ENCODE measurements at regions not wholly inside any gene's neighbourhood (a gene's known extent, or its start where the extent isn't known, plus 50 kb on each side); places are given as distances from the start of the nearest gene placed in this dataset.

- Mint-ChIP-seq H3K9me3 (ENCODE audit: unreplicated experiment) (no peaks in the 10 kb centered on the region), H3K27me3 (ENCODE audit: insufficient read depth, unreplicated experiment) (peaks cover 20% of the 10 kb centered on the region), H3K27ac (ENCODE audit: unreplicated experiment) (no peak overlapping the region), H3K4me1 (ENCODE audit: low read depth, unreplicated experiment) (no peaks in the 10 kb centered on the region), H3K4me3 (ENCODE audit: unreplicated experiment) (no peak overlapping the region), H3K36me3 (ENCODE audit: insufficient read depth, unreplicated experiment) (no peaks in the 10 kb centered on the region)
- Histone ChIP-seq H3K4me3 (ENCODE audit: low read depth, low read length) (no peak overlapping the region), H3K4me1 (no peaks in the 10 kb centered on the region), H3K9me3 (no peaks in the 10 kb centered on the region), H3K27me3 (replicated peaks; ENCODE audit: control insufficient read depth, insufficient read depth, low read length) (no peaks in the 10 kb centered on the region), H3K36me3 (ENCODE audit: control insufficient read depth, insufficient read depth, low read length) (no peaks in the 10 kb centered on the region)
- intact Hi-C loops (cut with micrococcal nuclease; ENCODE audit: unreplicated experiment): no loop called here
- no TSS peak for BruUV-seq (replicated peaks)
- POLR2A ChIA-PET: no interaction called here
- TF ChIP-seq, protein P1, sequence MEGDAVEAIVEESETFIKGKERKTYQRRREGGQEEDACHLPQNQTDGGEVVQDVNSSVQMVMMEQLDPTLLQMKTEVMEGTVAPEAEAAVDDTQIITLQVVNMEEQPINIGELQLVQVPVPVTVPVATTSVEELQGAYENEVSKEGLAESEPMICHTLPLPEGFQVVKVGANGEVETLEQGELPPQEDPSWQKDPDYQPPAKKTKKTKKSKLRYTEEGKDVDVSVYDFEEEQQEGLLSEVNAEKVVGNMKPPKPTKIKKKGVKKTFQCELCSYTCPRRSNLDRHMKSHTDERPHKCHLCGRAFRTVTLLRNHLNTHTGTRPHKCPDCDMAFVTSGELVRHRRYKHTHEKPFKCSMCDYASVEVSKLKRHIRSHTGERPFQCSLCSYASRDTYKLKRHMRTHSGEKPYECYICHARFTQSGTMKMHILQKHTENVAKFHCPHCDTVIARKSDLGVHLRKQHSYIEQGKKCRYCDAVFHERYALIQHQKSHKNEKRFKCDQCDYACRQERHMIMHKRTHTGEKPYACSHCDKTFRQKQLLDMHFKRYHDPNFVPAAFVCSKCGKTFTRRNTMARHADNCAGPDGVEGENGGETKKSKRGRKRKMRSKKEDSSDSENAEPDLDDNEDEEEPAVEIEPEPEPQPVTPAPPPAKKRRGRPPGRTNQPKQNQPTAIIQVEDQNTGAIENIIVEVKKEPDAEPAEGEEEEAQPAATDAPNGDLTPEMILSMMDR (IDR thresholded peaks at IDR 0.05; ENCODE audit: insufficient read depth in 1 of 2, low read depth in 1 of 2, low read length in 1 of 2, severe bottlenecking in 1 of 2, unreplicated experiment in 1 of 2): no peak
- CTCF ChIA-PET: no interaction called here
- no peak for DNase-seq
Observed at GRCh38 chr2:57542081-57542480, 504.5 kb upstream of the VRK2 start.

DNA sequence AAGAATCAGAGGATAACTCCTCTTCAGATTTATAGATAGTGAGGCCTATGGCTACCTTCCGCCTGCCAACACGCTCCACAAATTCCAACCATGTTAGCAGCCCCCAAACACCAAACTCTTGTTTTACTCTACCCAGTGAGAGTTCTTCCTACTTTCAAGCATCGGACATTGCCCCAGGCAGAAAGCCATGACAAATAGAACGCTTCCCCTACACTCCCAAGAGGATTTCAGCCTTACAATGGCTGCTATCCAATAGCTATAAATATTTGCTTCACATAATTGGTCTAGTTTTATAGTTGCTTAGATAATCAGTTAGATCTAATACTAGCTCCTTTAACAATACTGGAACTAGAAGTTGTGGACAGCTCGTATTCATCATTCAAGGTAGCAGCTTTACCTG lies 503.4 kb upstream of the VRK2 start:
- H3K9me3 Mint-ChIP-seq (ENCODE audit: unreplicated experiment): no peaks in the 10 kb centered on the region
- H3K27me3 Mint-ChIP-seq (ENCODE audit: insufficient read depth, unreplicated experiment): peaks cover 22% of the 10 kb centered on the region
- Histone ChIP-seq H3K9me3 (no peaks in the 10 kb centered on the region), H3K4me1 (no peaks in the 10 kb centered on the region), H3K27me3 (replicated peaks; ENCODE audit: control insufficient read depth, insufficient read depth, low read length) (no peaks in the 10 kb centered on the region), H3K36me3 (ENCODE audit: control insufficient read depth, insufficient read depth, low read length) (no peaks in the 10 kb centered on the region), H3K4me3 (ENCODE audit: low read depth, low read length) (no peak overlapping the region)
- no TSS peak for BruUV-seq (replicated peaks)
- POLR2A ChIA-PET: no interaction called here
- no peak overlapping the region for H3K4me3 Mint-ChIP-seq (ENCODE audit: unreplicated experiment)
- CTCF ChIA-PET: no interaction called here
- no peaks in the 10 kb centered on the region for H3K4me1 Mint-ChIP-seq (ENCODE audit: low read depth, unreplicated experiment)
- TF ChIP-seq, protein P1 (IDR thresholded peaks at IDR 0.05; ENCODE audit: insufficient read depth in 1 of 2, low read depth in 1 of 2, low read length in 1 of 2, severe bottlenecking in 1 of 2, unreplicated experiment in 1 of 2): no peak
- intact Hi-C loops (cut with micrococcal nuclease; ENCODE audit: unreplicated experiment): no loop called here
- H3K27ac Mint-ChIP-seq (ENCODE audit: unreplicated experiment): no peak overlapping the region
- no peak for DNase-seq
- H3K36me3 Mint-ChIP-seq (ENCODE audit: insufficient read depth, unreplicated experiment): no peaks in the 10 kb centered on the region

DNA sequence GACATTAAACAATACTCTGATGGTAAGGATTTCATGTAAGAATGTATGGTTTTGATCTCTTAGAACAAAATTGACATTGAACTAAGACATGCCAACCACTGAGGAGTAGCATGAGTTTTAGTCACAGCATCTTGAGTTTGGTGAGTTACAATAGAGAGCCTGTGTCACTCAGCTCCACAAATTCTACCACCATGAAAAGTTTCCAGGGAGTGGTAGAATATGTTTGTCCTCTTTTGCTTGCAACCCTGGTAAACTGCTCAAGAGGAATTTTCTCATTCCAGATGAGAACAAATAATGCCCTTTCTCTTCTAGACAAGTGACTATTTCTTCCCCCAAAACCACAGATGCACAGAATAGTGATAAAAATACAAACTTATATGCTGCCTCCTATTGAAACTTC lies 502.0 kb upstream of the VRK2 start:
- H3K9me3 Mint-ChIP-seq (ENCODE audit: unreplicated experiment): no peaks in the 10 kb centered on the region
- DNase-seq: no peak
- ChIA-PET CTCF (no interaction called here), POLR2A (no interaction called here)
- intact Hi-C loops (cut with micrococcal nuclease; ENCODE audit: unreplicated experiment): no loop called here
- no peak overlapping the region for H3K27ac Mint-ChIP-seq (ENCODE audit: unreplicated experiment)
- H3K36me3 Mint-ChIP-seq (ENCODE audit: insufficient read depth, unreplicated experiment): no peaks in the 10 kb centered on the region
- TF ChIP-seq, protein P1 (IDR thresholded peaks at IDR 0.05; ENCODE audit: insufficient read depth in 1 of 2, low read depth in 1 of 2, low read length in 1 of 2, severe bottlenecking in 1 of 2, unreplicated experiment in 1 of 2): no peak
- BruUV-seq (replicated peaks): no TSS peak
- H3K27me3 Mint-ChIP-seq (ENCODE audit: insufficient read depth, unreplicated experiment): peaks cover 22% of the 10 kb centered on the region
- H3K9me3 ChIP-seq: no peaks in the 10 kb centered on the region
- H3K4me3 ChIP-seq (ENCODE audit: low read depth, low read length): no peak overlapping the region
- no peaks in the 10 kb centered on the region for H3K36me3 ChIP-seq (ENCODE audit: control insufficient read depth, insufficient read depth, low read length)
- H3K4me1 ChIP-seq: no peaks in the 10 kb centered on the region
- H3K4me1 Mint-ChIP-seq (ENCODE audit: low read depth, unreplicated experiment): no peaks in the 10 kb centered on the region
- no peaks in the 10 kb centered on the region for H3K27me3 ChIP-seq (replicated peaks; ENCODE audit: control insufficient read depth, insufficient read depth, low read length)
- no peak overlapping the region for H3K4me3 Mint-ChIP-seq (ENCODE audit: unreplicated experiment)

Data from Caco-2 (cell line).